CD8-positive, alpha-beta memory T cell (primary cell): ENCODE measurements at regions not wholly inside any gene's neighbourhood (a gene's known extent, or its start where the extent isn't known, plus 50 kb on each side); places are given as distances from the start of the nearest gene placed in this dataset.

ENCODE experiments used
- CTCF ChIA-PET: fragments of 350-600 bp; sonication (Branson Sonifier 250); formaldehyde crosslinking; loops from one replicate; lab custom pipeline; 2021; ENCODE audit warnings: antibody characterized with exemption; lab: Charles Lee
- POLR2A ChIA-PET: fragments of 350-600 bp; sonication (Branson Sonifier 250); formaldehyde crosslinking; loops from one replicate; lab custom pipeline; 2021; ENCODE audit warnings: antibody characterized with exemption; lab: Charles Lee
- DNase-seq, 5 donors: peaks; one replicate each; pipeline versions ENCODE4 v3.0.0 to v3.0.0-alpha.2; 2020 to 2022; ENCODE audit warnings: mixed read lengths in 1 of 5
- H3K27ac ChIP-seq: one replicate; pipeline ENCODE4 v1.7.0; 2013; ENCODE audit warnings: low read depth, mild to moderate bottlenecking, low read length, moderate library complexity
- H3K27me3 ChIP-seq: 2 replicates; pipeline ENCODE4 v1.7.0; 2013; ENCODE audit warnings: low read length, mild to moderate bottlenecking; ENCODE audit not compliant: insufficient read depth, poor library complexity, severe bottlenecking
- H3K36me3 ChIP-seq: 2 replicates; pipeline ENCODE4 v1.7.0; 2013; ENCODE audit warnings: mild to moderate bottlenecking, low read length, moderate library complexity; ENCODE audit not compliant: insufficient read depth
- H3K4me1 ChIP-seq: 2 replicates; pipeline ENCODE4 v1.7.0; 2013; ENCODE audit warnings: mild to moderate bottlenecking, low read length, moderate library complexity; ENCODE audit not compliant: insufficient read depth
- H3K4me3 ChIP-seq: 2 replicates; pipeline ENCODE4 v1.7.0; 2013; ENCODE audit warnings: mild to moderate bottlenecking, low read length
- H3K9me3 ChIP-seq: 2 replicates; pipeline ENCODE4 v1.7.0; 2013; ENCODE audit warnings: mild to moderate bottlenecking, low read length
- H3K27ac Mint-ChIP-seq, 8 donors: one replicate each; pipeline ENCODE4 v1.8.0; 2020 to 2021; ENCODE audit warnings: mixed read lengths in 8 of 8, mild to moderate bottlenecking in 6 of 8, inconsistent platforms in 3 of 8, moderate library complexity in 3 of 8
- H3K27me3 Mint-ChIP-seq, 2 donors: one replicate each; pipeline ENCODE4 v1.8.0; 2020 to 2021; ENCODE audit warnings: mixed read lengths in 2 of 2, mild to moderate bottlenecking in 1 of 2, moderate library complexity in 1 of 2
- H3K36me3 Mint-ChIP-seq, 3 donors: one replicate each; pipeline ENCODE4 v1.8.0; 2020 to 2021; ENCODE audit warnings: mixed read lengths in 3 of 3, inconsistent platforms in 1 of 3, mild to moderate bottlenecking in 1 of 3
- H3K4me1 Mint-ChIP-seq, 3 donors: one replicate each; pipeline ENCODE4 v1.8.0; 2020 to 2021; ENCODE audit warnings: mixed read lengths in 3 of 3, inconsistent platforms in 1 of 3, mild to moderate bottlenecking in 1 of 3
- H3K4me3 Mint-ChIP-seq, 7 donors: one replicate each; pipeline ENCODE4 v1.8.0; 2020 to 2021; ENCODE audit warnings: mixed read lengths in 7 of 7, mild to moderate bottlenecking in 6 of 7, moderate library complexity in 4 of 7, inconsistent platforms in 2 of 7
- H3K9me3 Mint-ChIP-seq, 5 donors: one replicate each; pipeline ENCODE4 v1.8.0; 2020 to 2022; ENCODE audit warnings: mixed read lengths in 5 of 5, mild to moderate bottlenecking in 3 of 5, moderate library complexity in 2 of 5, inconsistent platforms in 1 of 5

DNA sequence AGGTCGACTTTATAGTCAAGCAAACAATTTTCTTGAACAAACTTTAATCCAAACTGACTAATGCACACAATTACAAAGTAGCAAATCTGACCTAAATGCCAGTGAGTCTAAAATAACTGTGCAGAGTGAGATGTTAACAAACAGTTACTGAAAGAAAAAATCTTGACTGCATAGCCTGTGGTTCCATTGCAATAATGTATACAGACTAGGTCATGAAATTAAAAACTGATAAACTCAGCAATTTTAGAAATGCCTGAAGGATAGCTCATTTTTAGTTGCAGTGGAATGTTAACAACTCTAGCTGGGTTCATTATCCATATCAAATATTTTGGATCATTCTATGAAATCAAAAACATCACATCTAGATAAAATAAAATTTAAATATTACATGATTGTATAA is 73.4 kb upstream of the CDH12 start:
- H3K4me3 Mint-ChIP-seq: no peak overlapping the region
- CTCF ChIA-PET: no interaction called here
- H3K9me3 Mint-ChIP-seq: peaks cover 4 to 34% (median 18%) of the 10 kb centered on the region in 5 donors
- POLR2A ChIA-PET: no interaction called here
- H3K27me3 Mint-ChIP-seq: no peaks in the 10 kb centered on the region
- DNase-seq: no peak
- H3K36me3 Mint-ChIP-seq: no peaks in the 10 kb centered on the region
- no peaks in the 10 kb centered on the region for H3K4me1 Mint-ChIP-seq
- Histone ChIP-seq H3K27me3 (no peaks in the 10 kb centered on the region), H3K36me3 (no peaks in the 10 kb centered on the region), H3K27ac (no peak overlapping the region), H3K4me1 (no peaks in the 10 kb centered on the region), H3K4me3 (no peak overlapping the region), H3K9me3 (no peaks in the 10 kb centered on the region)
- no peak overlapping the region for H3K27ac Mint-ChIP-seq

DNA sequence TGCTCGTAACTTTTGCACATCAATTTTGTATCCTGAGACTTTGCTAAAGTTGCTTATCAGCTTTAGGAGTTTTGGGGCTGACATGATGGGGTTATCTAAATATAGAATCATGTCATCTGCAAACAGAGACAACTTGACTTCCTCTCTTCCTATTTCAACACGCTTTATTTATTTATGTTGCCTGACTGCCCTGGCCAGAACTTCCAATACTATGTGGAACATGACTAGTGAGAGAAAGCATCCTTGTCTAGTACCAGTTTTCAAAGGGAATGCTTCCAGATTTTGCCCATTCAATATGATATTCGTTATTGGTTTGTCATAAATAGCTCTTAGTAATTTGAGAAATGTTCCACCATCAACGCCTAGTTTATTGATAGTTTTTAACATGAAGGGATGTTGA is 65.4 kb upstream of the CDH12 start:
- H3K4me1 Mint-ChIP-seq: no peaks in the 10 kb centered on the region
- peaks cover 5 to 19% (median 18%) of the 10 kb centered on the region in 5 donors for H3K9me3 Mint-ChIP-seq
- Histone ChIP-seq H3K9me3 (no peaks in the 10 kb centered on the region), H3K27ac (no peak overlapping the region), H3K36me3 (no peaks in the 10 kb centered on the region), H3K27me3 (no peaks in the 10 kb centered on the region), H3K4me1 (no peaks in the 10 kb centered on the region), H3K4me3 (no peak overlapping the region)
- peaks cover 0 to 3% (median 0%) of the 10 kb centered on the region in 3 donors for H3K36me3 Mint-ChIP-seq
- no peaks in the 10 kb centered on the region for H3K27me3 Mint-ChIP-seq
- no peak overlapping the region for H3K4me3 Mint-ChIP-seq
- no peak overlapping the region for H3K27ac Mint-ChIP-seq
- CTCF ChIA-PET: no interaction called here
- POLR2A ChIA-PET: no interaction called here
- no peak for DNase-seq

DNA sequence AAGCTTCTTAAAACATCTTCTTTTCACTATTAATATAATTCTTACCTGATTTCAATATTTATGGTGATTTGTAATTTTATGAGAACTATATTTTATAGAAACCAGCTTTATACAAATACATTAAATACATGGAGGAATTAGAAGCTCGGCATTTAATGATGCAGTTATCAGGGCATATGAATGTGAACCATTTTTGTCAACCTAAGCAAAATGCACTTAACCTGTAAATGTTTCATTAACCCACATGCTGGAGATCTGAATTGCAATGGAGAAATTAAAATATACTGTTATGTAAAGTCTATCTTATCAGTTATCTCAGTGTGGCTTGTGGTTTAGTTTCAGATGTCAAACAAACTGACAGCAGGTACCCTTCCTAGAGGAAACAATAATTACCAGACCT is 63.2 kb upstream of the CDH12 start:
- Histone ChIP-seq H3K9me3 (no peaks in the 10 kb centered on the region), H3K4me1 (no peaks in the 10 kb centered on the region), H3K27me3 (no peaks in the 10 kb centered on the region), H3K4me3 (no peak overlapping the region), H3K27ac (no peak overlapping the region), H3K36me3 (no peaks in the 10 kb centered on the region)
- Mint-ChIP-seq H3K4me1 (no peaks in the 10 kb centered on the region), H3K9me3 (peaks cover 5 to 18% (median 12%) of the 10 kb centered on the region in 5 donors), H3K27me3 (no peaks in the 10 kb centered on the region), H3K36me3 (peaks cover 0 to 3% (median 0%) of the 10 kb centered on the region in 3 donors), H3K4me3 (no peak overlapping the region), H3K27ac (no peak overlapping the region)
- ChIA-PET POLR2A (no interaction called here), CTCF (no interaction called here)
- no peak for DNase-seq

DNA sequence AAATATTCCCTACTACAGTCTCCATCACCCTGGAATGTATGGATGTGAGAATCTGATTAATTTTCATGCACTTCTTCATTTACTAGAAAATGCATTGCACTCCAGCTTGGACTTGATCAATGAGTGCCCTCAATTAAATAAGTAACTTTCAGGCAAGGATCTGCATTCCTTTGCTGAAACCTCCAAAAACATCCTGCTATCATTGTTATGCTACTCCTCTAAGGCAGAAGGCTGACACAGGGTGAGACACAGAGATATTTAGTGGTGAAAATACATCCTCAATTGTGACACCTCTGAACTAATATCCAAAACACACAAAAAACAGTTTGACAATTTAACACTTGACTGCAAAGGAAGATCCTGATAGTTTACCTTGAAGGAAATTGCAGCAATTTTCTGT is 57.9 kb upstream of the CDH12 start:
- Histone ChIP-seq H3K36me3 (no peaks in the 10 kb centered on the region), H3K4me3 (no peak overlapping the region), H3K9me3 (no peaks in the 10 kb centered on the region), H3K4me1 (no peaks in the 10 kb centered on the region), H3K27me3 (no peaks in the 10 kb centered on the region), H3K27ac (no peak overlapping the region)
- ChIA-PET POLR2A (no interaction called here), CTCF (no interaction called here)
- no peaks in the 10 kb centered on the region for H3K4me1 Mint-ChIP-seq
- H3K4me3 Mint-ChIP-seq: no peak overlapping the region
- DNase-seq: no peak
- peaks cover 0 to 3% (median 0%) of the 10 kb centered on the region in 3 donors for H3K36me3 Mint-ChIP-seq
- no peak overlapping the region for H3K27ac Mint-ChIP-seq
- H3K9me3 Mint-ChIP-seq: peaks cover 0 to 22% (median 7%) of the 10 kb centered on the region in 5 donors
- H3K27me3 Mint-ChIP-seq: no peaks in the 10 kb centered on the region

DNA sequence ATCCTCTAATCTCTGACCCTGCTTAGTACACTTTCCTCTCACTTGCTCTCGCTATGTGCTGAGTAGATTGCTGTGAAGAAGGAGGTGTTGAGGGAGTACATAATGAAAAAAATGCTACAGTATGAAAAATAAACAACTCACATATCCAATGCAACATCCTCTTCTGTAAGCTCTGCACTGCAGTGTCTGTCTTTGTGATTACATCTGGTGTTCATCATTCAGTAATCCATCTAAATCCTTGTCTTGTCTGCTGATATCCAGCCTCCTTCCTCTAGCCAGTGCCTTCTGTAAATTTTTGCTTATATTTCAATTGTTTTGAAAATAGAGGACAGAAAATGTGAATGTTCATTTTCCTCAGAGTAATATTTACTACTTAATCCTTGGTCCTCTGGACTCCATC is 57.4 kb upstream of the CDH12 start:
- Histone ChIP-seq H3K27me3 (no peaks in the 10 kb centered on the region), H3K27ac (no peak overlapping the region), H3K36me3 (no peaks in the 10 kb centered on the region), H3K4me3 (no peak overlapping the region), H3K9me3 (no peaks in the 10 kb centered on the region), H3K4me1 (no peaks in the 10 kb centered on the region)
- H3K36me3 Mint-ChIP-seq: peaks cover 0 to 3% (median 0%) of the 10 kb centered on the region in 3 donors
- no peak overlapping the region for H3K27ac Mint-ChIP-seq
- POLR2A ChIA-PET: no interaction called here
- CTCF ChIA-PET: no interaction called here
- no peaks in the 10 kb centered on the region for H3K27me3 Mint-ChIP-seq
- DNase-seq: no peak
- H3K4me3 Mint-ChIP-seq: no peak overlapping the region
- H3K9me3 Mint-ChIP-seq: peaks cover 0 to 27% (median 7%) of the 10 kb centered on the region in 5 donors
- no peaks in the 10 kb centered on the region for H3K4me1 Mint-ChIP-seq

DNA sequence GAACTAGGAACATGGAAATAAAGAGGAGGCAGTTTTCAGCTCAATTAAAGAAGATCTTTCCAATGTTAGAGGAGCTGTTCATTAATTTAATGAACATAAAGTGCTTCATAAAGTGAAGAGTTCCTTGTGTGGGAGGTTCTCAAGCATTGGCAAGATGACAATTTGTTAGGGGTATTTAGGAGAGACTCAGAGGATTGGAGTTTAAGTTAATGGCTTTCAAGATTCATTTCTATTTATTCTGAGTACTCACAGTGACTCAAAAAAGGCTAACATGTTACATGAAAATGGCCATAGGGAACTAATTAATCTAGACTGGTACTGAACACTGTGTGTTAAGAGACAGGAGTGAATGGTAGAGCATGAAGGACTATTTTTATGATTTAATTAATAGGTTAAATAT is 55.4 kb upstream of the CDH12 start:
- ChIA-PET POLR2A (no interaction called here), CTCF (no interaction called here)
- no peak for DNase-seq

DNA sequence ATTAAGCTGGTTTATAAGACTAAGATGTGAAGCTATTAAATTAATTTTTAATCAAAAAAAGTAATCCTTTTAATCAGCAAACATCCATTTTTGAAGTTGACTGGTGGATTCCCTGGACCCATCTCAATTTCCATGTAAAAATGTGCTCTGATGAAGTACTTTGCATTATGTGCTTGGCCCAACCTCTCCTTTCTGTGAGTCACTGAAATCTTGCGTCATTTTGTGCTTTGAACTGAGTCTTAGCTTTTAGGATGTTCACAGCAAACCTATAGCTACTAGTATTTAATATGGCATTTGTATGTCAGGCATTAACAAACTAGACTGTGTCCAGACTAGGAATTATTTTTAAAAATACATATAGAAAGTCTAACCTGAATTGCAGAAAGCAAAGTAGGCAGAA is 55.0 kb upstream of the CDH12 start:
- ChIA-PET CTCF (no interaction called here), POLR2A (no interaction called here)

More for the DNA sequence above, 55.4 kb upstream of the CDH12 start:
- H3K36me3 Mint-ChIP-seq: no peaks in the 10 kb centered on the region
- peaks cover 0 to 33% (median 7%) of the 10 kb centered on the region in 5 donors for H3K9me3 Mint-ChIP-seq
- no peak overlapping the region for H3K27ac ChIP-seq
- H3K4me3 ChIP-seq: no peak overlapping the region
- H3K27ac Mint-ChIP-seq: no peak overlapping the region
- no peaks in the 10 kb centered on the region for H3K36me3 ChIP-seq
- no peaks in the 10 kb centered on the region for H3K4me1 ChIP-seq
- no peaks in the 10 kb centered on the region for H3K9me3 ChIP-seq
- H3K4me3 Mint-ChIP-seq: no peak overlapping the region
- H3K27me3 ChIP-seq: no peaks in the 10 kb centered on the region
- H3K27me3 Mint-ChIP-seq: peaks cover 0 to 2% of the 10 kb centered on the region in 2 donors
- no peaks in the 10 kb centered on the region for H3K4me1 Mint-ChIP-seq

More for the DNA sequence above, 55.0 kb upstream of the CDH12 start:
- Histone ChIP-seq H3K36me3 (no peaks in the 10 kb centered on the region), H3K9me3 (no peaks in the 10 kb centered on the region), H3K27me3 (no peaks in the 10 kb centered on the region), H3K27ac (no peak overlapping the region), H3K4me3 (no peak overlapping the region), H3K4me1 (no peaks in the 10 kb centered on the region)
- no peaks in the 10 kb centered on the region for H3K4me1 Mint-ChIP-seq
- peaks cover 0 to 2% of the 10 kb centered on the region in 2 donors for H3K27me3 Mint-ChIP-seq
- no peak overlapping the region for H3K27ac Mint-ChIP-seq
- H3K36me3 Mint-ChIP-seq: no peaks in the 10 kb centered on the region
- H3K4me3 Mint-ChIP-seq: no peak overlapping the region
- no peak for DNase-seq
- H3K9me3 Mint-ChIP-seq: peaks cover 0 to 33% (median 7%) of the 10 kb centered on the region in 5 donors
